Endodermal cell (in vitro differentiated cells): ENCODE measurements at regions not wholly inside any gene's neighbourhood (a gene's known extent, or its start where the extent isn't known, plus 50 kb on each side); places are given as distances from the start of the nearest gene placed in this dataset.
"Not testable (repeated sequence)": the region's sequence is repeated elsewhere in the genome, so short reads cannot be mapped to it uniquely, and the experiment has no call there.

Experiments used
- DNase-seq: peaks from one replicate; pipeline ENCODE4 v3.0.0-alpha.2; 2017
- H3K27ac ChIP-seq: 2 replicates; pipeline ENCODE4 v1.5.1; 2013; ENCODE audit warnings: mild to moderate bottlenecking, low read depth, low read length, moderate library complexity
- H3K27me3 ChIP-seq: 2 replicates; pipeline ENCODE4 v1.6.1; 2013; ENCODE audit warnings: mild to moderate bottlenecking, low read length, moderate library complexity; ENCODE audit not compliant: insufficient read depth, control insufficient read depth, poor library complexity, severe bottlenecking
- H3K36me3 ChIP-seq: 2 replicates; pipeline ENCODE4 v1.7.0; 2013; ENCODE audit warnings: mild to moderate bottlenecking, low read length, moderate library complexity; ENCODE audit not compliant: control insufficient read depth, insufficient read depth
- H3K4me1 ChIP-seq: one replicate; pipeline ENCODE4 v1.7.0; 2013; ENCODE audit warnings: low read length; ENCODE audit not compliant: control insufficient read depth, insufficient read depth
- H3K4me3 ChIP-seq: 2 replicates; pipeline ENCODE4 v1.5.1; 2013; ENCODE audit warnings: mild to moderate bottlenecking, low read length, moderate library complexity
- H3K9ac ChIP-seq: 2 replicates; pipeline ENCODE4 v1.6.1; 2013; ENCODE audit warnings: mild to moderate bottlenecking, low read length, moderate library complexity; ENCODE audit not compliant: poor library complexity, severe bottlenecking; ENCODE audit errors: extremely low read depth
- H3K9me3 ChIP-seq: 2 replicates; pipeline ENCODE4 v1.6.1; 2013; ENCODE audit warnings: mild to moderate bottlenecking, low read length, moderate library complexity; ENCODE audit not compliant: control insufficient read depth
- H3K27ac Mint-ChIP-seq: 2 replicates; pipeline ENCODE4 v1.8.0; 2020; ENCODE audit warnings: mixed read lengths
- H3K27me3 Mint-ChIP-seq: 2 replicates; pipeline ENCODE4 v1.8.0; 2021; ENCODE audit warnings: mild to moderate bottlenecking, mixed read lengths; ENCODE audit not compliant: insufficient read depth
- H3K36me3 Mint-ChIP-seq: 2 replicates; pipeline ENCODE4 v1.8.0; 2020; ENCODE audit warnings: low read depth, mixed read lengths
- H3K4me1 Mint-ChIP-seq: 2 replicates; pipeline ENCODE4 v1.8.0; 2020; ENCODE audit warnings: mixed read lengths
- H3K4me3 Mint-ChIP-seq: 2 replicates; pipeline ENCODE4 v1.8.0; 2020; ENCODE audit warnings: mild to moderate bottlenecking, moderate library complexity, mixed read lengths
- H3K9me3 Mint-ChIP-seq: 2 replicates; pipeline ENCODE4 v1.8.0; 2020; ENCODE audit warnings: mild to moderate bottlenecking, mixed read lengths
- WGBS, 2 experiments: methylation state at CpG; one replicate each; pipeline versions ENCODE4 v1.1.5 to v1.1.7; 2013; ENCODE audit warnings: missing lambda C conversion rate in 2 of 2, mixed read lengths in 1 of 2; ENCODE audit not compliant: insufficient coverage in 1 of 2, insufficient read length in 1 of 2; 5-methylcytosine and 5-hydroxymethylcytosine counted together
- TF ChIP-seq, protein P1 (sequence below): fragments of 200-600 bp; sonication (generic); conservative IDR thresholded peaks from 2 replicates; pipeline ENCODE4 v1.5.0; 2021; ENCODE audit warnings: antibody characterized with exemption, mild to moderate bottlenecking

GRCh38 chr9:85298499-85298898 is 443.3 kb downstream of the AGTPBP1 start:
- DNase-seq = no peak
- Mint-ChIP-seq H3K4me1 (peaks cover 1% of the 10 kb centered on the region), H3K4me3 (no peak overlapping the region), H3K36me3 (no peaks in the 10 kb centered on the region), H3K27ac (no peak overlapping the region), H3K27me3 (peaks cover 31% of the 10 kb centered on the region), H3K9me3 (peaks cover 13% of the 10 kb centered on the region)
- Histone ChIP-seq H3K9ac (no peak overlapping the region), H3K4me3 (no peak overlapping the region), H3K27me3 (no peaks in the 10 kb centered on the region), H3K36me3 (no peaks in the 10 kb centered on the region), H3K27ac (peak overlapping the region; percentile 66), H3K9me3 (peaks cover 11% of the 10 kb centered on the region), H3K4me1 (no peaks in the 10 kb centered on the region)
- TF ChIP-seq, protein P1, sequence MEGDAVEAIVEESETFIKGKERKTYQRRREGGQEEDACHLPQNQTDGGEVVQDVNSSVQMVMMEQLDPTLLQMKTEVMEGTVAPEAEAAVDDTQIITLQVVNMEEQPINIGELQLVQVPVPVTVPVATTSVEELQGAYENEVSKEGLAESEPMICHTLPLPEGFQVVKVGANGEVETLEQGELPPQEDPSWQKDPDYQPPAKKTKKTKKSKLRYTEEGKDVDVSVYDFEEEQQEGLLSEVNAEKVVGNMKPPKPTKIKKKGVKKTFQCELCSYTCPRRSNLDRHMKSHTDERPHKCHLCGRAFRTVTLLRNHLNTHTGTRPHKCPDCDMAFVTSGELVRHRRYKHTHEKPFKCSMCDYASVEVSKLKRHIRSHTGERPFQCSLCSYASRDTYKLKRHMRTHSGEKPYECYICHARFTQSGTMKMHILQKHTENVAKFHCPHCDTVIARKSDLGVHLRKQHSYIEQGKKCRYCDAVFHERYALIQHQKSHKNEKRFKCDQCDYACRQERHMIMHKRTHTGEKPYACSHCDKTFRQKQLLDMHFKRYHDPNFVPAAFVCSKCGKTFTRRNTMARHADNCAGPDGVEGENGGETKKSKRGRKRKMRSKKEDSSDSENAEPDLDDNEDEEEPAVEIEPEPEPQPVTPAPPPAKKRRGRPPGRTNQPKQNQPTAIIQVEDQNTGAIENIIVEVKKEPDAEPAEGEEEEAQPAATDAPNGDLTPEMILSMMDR = no peak
- WGBS, 2 experiments = 93 to 94% methylated on average over 4 of the region's 4 CpGs

DNA sequence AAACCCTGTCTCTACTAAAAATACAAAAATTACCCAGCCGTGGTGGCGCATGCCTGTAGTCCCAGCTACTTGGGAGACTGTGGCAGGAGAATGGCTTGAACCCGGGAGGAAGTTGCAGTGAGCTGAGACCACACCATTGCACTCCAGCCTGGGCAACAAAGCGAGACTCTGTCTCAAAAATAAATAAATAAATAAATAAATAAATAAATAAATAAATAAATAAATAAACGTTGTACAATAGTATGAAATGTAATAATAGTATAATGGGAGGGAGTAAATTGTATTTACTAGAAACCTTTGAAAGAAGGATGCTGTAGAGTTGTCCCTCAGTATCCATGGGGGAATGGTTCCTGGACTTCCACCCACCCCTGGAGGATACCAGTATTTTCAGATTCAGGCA is 446.5 kb downstream of the AGTPBP1 start:
- peaks cover 11% of the 10 kb centered on the region for H3K9me3 ChIP-seq
- WGBS, 2 experiments = 67 to 100% methylated on average over 1 to 4 of the region's 5 CpGs
- not testable (repeated sequence) for H3K4me3 Mint-ChIP-seq, H3K36me3 ChIP-seq, H3K4me1 Mint-ChIP-seq, H3K36me3 Mint-ChIP-seq, H3K4me3 ChIP-seq, H3K9ac ChIP-seq, H3K4me1 ChIP-seq, H3K27me3 ChIP-seq, H3K27ac Mint-ChIP-seq, H3K27ac ChIP-seq, DNase-seq
- H3K9me3 Mint-ChIP-seq = peaks cover 13% of the 10 kb centered on the region
- peaks cover 35% of the 10 kb centered on the region for H3K27me3 Mint-ChIP-seq

DNA sequence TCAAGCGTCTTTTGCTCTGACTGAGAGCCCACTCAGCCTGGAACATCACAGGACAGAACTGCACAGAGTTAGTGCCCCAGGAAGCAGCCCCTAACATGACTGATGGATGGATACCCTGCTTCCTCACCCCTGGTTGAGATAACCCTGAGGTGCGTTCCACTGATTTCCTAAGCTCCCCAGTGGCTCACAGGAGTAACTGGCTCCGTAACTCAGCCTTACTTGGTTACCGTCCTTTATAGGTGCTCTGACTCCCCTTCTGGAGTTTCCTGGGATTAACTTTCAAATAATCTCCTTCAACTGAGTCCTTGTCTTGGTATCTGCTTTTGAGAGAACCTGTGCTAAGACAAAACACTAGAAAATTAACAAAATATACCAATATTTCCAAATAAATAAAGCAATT is 449.5 kb downstream of the AGTPBP1 start:
- H3K4me1 Mint-ChIP-seq = no peaks in the 10 kb centered on the region
- no peak overlapping the region for H3K27ac Mint-ChIP-seq
- Histone ChIP-seq H3K9me3 (peaks cover under 1% of the 10 kb centered on the region), H3K4me1 (no peaks in the 10 kb centered on the region), H3K27me3 (no peaks in the 10 kb centered on the region), H3K9ac (no peak overlapping the region), H3K27ac (no peak overlapping the region), H3K36me3 (no peaks in the 10 kb centered on the region), H3K4me3 (no peak overlapping the region)
- peaks cover 20% of the 10 kb centered on the region for H3K9me3 Mint-ChIP-seq
- no peak for DNase-seq
- peaks cover 27% of the 10 kb centered on the region for H3K27me3 Mint-ChIP-seq
- peaks cover 2% of the 10 kb centered on the region for H3K36me3 Mint-ChIP-seq
- 80 to 94% methylated on average over 4 of the region's 4 CpGs for WGBS, 2 experiments
- no peak overlapping the region for H3K4me3 Mint-ChIP-seq
- TF ChIP-seq, protein P1 = peak; percentile 46

DNA sequence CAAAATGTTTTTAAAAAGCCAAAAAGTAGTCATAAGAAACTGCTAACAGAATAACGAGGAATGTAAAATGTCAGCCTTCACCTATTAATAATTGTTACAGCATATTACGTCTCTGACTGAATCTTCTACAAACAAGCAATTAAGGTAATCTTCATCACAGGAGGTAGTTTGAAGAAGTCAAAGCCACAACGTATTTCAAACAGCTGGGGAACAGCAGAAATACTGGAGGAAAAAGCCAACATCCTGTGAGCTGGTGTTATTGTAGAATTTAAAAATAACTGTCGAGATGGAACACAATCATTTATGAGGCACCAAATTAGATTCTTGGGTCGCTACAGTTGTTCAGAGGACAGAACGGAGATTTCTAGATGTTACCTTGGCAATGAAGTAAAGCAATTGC is 450.5 kb downstream of the AGTPBP1 start:
- Histone ChIP-seq H3K4me1 (no peaks in the 10 kb centered on the region), H3K9me3 (no peaks in the 10 kb centered on the region), H3K36me3 (no peaks in the 10 kb centered on the region), H3K27me3 (no peaks in the 10 kb centered on the region), H3K4me3 (no peak overlapping the region), H3K27ac (no peak overlapping the region), H3K9ac (no peak overlapping the region)
- Mint-ChIP-seq H3K27me3 (peaks cover 27% of the 10 kb centered on the region), H3K9me3 (peaks cover 17% of the 10 kb centered on the region), H3K4me3 (no peak overlapping the region), H3K4me1 (no peaks in the 10 kb centered on the region), H3K36me3 (peaks cover 2% of the 10 kb centered on the region), H3K27ac (no peak overlapping the region)
- TF ChIP-seq, protein P1 = no peak
- DNase-seq = no peak
- 91 to 97% methylated on average over 3 to 6 of the region's 6 CpGs for WGBS, 2 experiments
